HEK293 (cell line): ENCODE measurements at regions not wholly inside any gene's neighbourhood (a gene's known extent, or its start where the extent isn't known, plus 50 kb on each side); places are given as distances from the start of the nearest gene placed in this dataset.

Experiments used
- CTCF ChIP-seq: fragments of 450-650 bp; formaldehyde crosslinking; IDR thresholded peaks from 2 replicates; pipeline ENCODE4 v1.5.1; 2016; ENCODE audit warnings: missing biosample characterization, missing genetic modification characterization
- ZNF362 ChIP-seq: fragments of 450-650 bp; formaldehyde crosslinking; IDR thresholded peaks from 2 replicates; pipeline ENCODE4 v1.5.1; 2016; ENCODE audit warnings: missing biosample characterization, missing genetic modification characterization
- ZNF48 ChIP-seq: fragments of 450-650 bp; formaldehyde crosslinking; IDR thresholded peaks from 2 replicates; pipeline ENCODE4 v1.5.1; 2016; ENCODE audit warnings: missing biosample characterization, missing genetic modification characterization
- ZNF639 ChIP-seq: fragments of 450-650 bp; formaldehyde crosslinking; IDR thresholded peaks from 2 replicates; pipeline ENCODE4 v1.5.1; 2016; ENCODE audit warnings: missing biosample characterization, missing genetic modification characterization

- TF ChIP-seq ZNF362 (tag by site-specific recombination) (no peak), ZNF48 (tag by site-specific recombination) (no peak), CTCF (tag by site-specific recombination) (no peak), ZNF639 (no peak)
These were observed 55.2 kb upstream of the FOXF1 start for GRCh38 chr16:86455116-86455515.
